T-cell (primary cell): ENCODE measurements at regions not wholly inside any gene's neighbourhood (a gene's known extent, or its start where the extent isn't known, plus 50 kb on each side); places are given as distances from the start of the nearest gene placed in this dataset.

Experiments used
- ATAC-seq, 4 experiments: fragments of 200-7000 bp in 3 of 4; fragments of 150-1000 bp in 1 of 4; cut with Tn5 transposase; replicated peaks in 1 of 4; 1 replicate in 3 of 4; 2 replicates in 1 of 4; pipeline ENCODE4 v1.10.0; 2021; ENCODE audit warnings: moderate library complexity in 3 of 4, mild to moderate bottlenecking in 2 of 4, moderate number of reproducible peaks in 1 of 4
- CTCF ChIA-PET, 2 donors: fragments of 300-600 bp; sonication (Branson Sonifier 250); formaldehyde crosslinking; loops; one replicate each; lab custom pipeline; 2022; ENCODE audit warnings: antibody characterized with exemption in 2 of 2; lab: Charles Lee
- POLR2A ChIA-PET, 2 donors: fragments of 300-600 bp; sonication (Branson Sonifier 250); formaldehyde crosslinking; loops; one replicate each; lab custom pipeline; 2022; ENCODE audit warnings: antibody characterized with exemption in 2 of 2; lab: Charles Lee
- DNase-seq, 35 experiments: peaks; one replicate each; pipeline versions ENCODE4 v3.0.0 to v3.0.0-alpha.2; 2013 to 2023
- H3K27ac ChIP-seq: one replicate; pipeline ENCODE4 v1.5.1; 2013; ENCODE audit warnings: low read length
- H3K27me3 ChIP-seq, 2 experiments: replicated peaks in 1 of 2; 1 replicate in 1 of 2; 2 replicates in 1 of 2; pipeline versions ENCODE4 v1.6.1 to v1.7.0; 2013; ENCODE audit warnings: low read length in 1 of 2, mixed read lengths in 1 of 2; ENCODE audit not compliant: control insufficient read depth in 2 of 2, insufficient read depth in 2 of 2; ENCODE audit errors: extremely low read depth in 1 of 2
- H3K36me3 ChIP-seq, 2 donors: 1 replicate in 1 of 2; 2 replicates in 1 of 2; pipeline versions ENCODE4 v1.6.1 to v1.7.0; 2013; ENCODE audit warnings: low read length in 1 of 2; ENCODE audit not compliant: control insufficient read depth in 2 of 2, insufficient read depth in 1 of 2; ENCODE audit errors: extremely low read depth in 1 of 2
- H3K4me1 ChIP-seq, 2 experiments: 1 replicate in 1 of 2; 2 replicates in 1 of 2; pipeline versions ENCODE4 v1.6.1 to v1.7.0; 2013; ENCODE audit warnings: low read length in 2 of 2, mixed read lengths in 1 of 2; ENCODE audit not compliant: insufficient read depth in 2 of 2, control insufficient read depth in 1 of 2; ENCODE audit errors: extremely low read depth in 1 of 2
- H3K4me3 ChIP-seq, 2 donors: 1 replicate in 1 of 2; 2 replicates in 1 of 2; pipeline versions ENCODE4 v1.5.1 to v1.7.0; 2013; ENCODE audit warnings: mild to moderate bottlenecking in 2 of 2, low read length in 1 of 2, moderate library complexity in 1 of 2; ENCODE audit not compliant: control insufficient read depth in 1 of 2; ENCODE audit errors: extremely low read depth in 1 of 2
- H3K9me3 ChIP-seq: 2 replicates; pipeline ENCODE4 v1.7.0; 2013
- H3K27ac Mint-ChIP-seq, 2 donors: one replicate each; pipeline ENCODE4 v1.8.0; 2020 to 2021; ENCODE audit warnings: mild to moderate bottlenecking in 2 of 2, mixed read lengths in 2 of 2
- H3K27me3 Mint-ChIP-seq, 2 donors: one replicate each; pipeline ENCODE4 v1.8.0; 2021 to 2022; ENCODE audit warnings: mixed read lengths in 2 of 2
- H3K36me3 Mint-ChIP-seq: one replicate; pipeline ENCODE4 v1.8.0; 2021; ENCODE audit warnings: mixed read lengths
- H3K4me1 Mint-ChIP-seq, 3 donors: one replicate each; pipeline ENCODE4 v1.8.0; 2020 to 2022; ENCODE audit warnings: mixed read lengths in 3 of 3, mild to moderate bottlenecking in 1 of 3
- H3K4me3 Mint-ChIP-seq, 3 donors: one replicate each; pipeline ENCODE4 v1.8.0; 2020 to 2022; ENCODE audit warnings: mild to moderate bottlenecking in 3 of 3, mixed read lengths in 3 of 3, moderate library complexity in 3 of 3
- H3K9me3 Mint-ChIP-seq, 3 donors: one replicate each; pipeline ENCODE4 v1.8.0; 2020 to 2022; ENCODE audit warnings: mixed read lengths in 3 of 3
- WGBS: methylation state at CpG from one replicate; pipeline ENCODE4 v1.1.5; 2013; ENCODE audit warnings: missing lambda C conversion rate; ENCODE audit not compliant: insufficient coverage; 5-methylcytosine and 5-hydroxymethylcytosine counted together

DNA sequence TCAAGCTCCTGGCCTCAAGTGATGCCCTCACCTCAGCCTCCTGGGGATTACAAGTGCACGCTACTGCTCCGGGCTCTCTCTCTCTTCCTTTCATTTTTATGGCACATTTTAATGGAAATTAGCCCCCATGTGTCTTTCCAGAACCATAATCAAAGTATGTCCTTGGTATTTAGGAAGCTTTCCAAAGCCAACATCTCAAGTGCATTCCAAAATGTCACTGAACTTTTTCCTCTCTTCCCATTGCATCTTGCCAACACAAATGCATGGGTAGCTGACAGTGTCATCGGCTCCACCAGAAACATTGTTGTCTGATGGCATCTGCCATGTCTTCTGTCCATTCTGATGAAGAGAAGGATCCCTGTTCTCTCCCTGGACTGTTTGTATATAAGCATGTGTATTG lies 90.5 kb upstream of the ANXA1 start:
- H3K36me3 Mint-ChIP-seq, result no peaks in the 10 kb centered on the region
- CTCF ChIA-PET, result no interaction called here
- no peaks in the 10 kb centered on the region for H3K4me1 Mint-ChIP-seq

DNA sequence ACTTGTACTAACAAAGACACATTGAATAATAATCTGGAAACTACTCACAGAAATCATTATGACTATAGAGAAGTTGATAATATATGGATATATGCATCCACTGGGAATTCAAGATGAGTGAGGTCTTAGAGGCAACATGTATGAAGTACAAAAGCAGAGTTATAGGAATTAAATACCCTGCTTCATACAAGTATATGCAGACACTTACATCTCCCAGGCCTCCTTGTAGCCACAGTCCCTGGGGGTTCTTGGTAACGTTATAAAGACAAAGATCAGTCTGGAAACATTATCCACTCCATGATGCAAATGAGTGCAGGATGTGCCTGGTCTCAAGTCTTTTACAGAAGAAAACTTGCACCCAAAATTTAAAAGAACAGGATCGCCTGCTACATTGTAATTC lies 92.4 kb upstream of the ANXA1 start:
- no peaks in the 10 kb centered on the region for H3K36me3 ChIP-seq
- ATAC-seq (no peak), DNase-seq (no peak)
- Mint-ChIP-seq H3K36me3 (no peaks in the 10 kb centered on the region), H3K27ac (no peak overlapping the region), H3K4me3 (no peak overlapping the region), H3K9me3 (no peaks in the 10 kb centered on the region), H3K4me1 (no peaks in the 10 kb centered on the region), H3K27me3 (peaks cover 3 to 8% of the 10 kb centered on the region in 2 donors)
- H3K27me3 ChIP-seq, result no peaks in the 10 kb centered on the region
- 83% methylated on average over 1 of the region's 2 CpGs for WGBS
- no peaks in the 10 kb centered on the region for H3K4me1 ChIP-seq
- no peaks in the 10 kb centered on the region for H3K9me3 ChIP-seq
- no peak overlapping the region for H3K4me3 ChIP-seq
- H3K27ac ChIP-seq, result no peak overlapping the region
- POLR2A ChIA-PET, result no interaction called here
- CTCF ChIA-PET, result no interaction called here

More for the DNA sequence above, 90.5 kb upstream of the ANXA1 start:
- no peak overlapping the region for H3K4me3 Mint-ChIP-seq
- H3K27ac Mint-ChIP-seq, result no peak overlapping the region
- H3K27me3 ChIP-seq, result no peaks in the 10 kb centered on the region
- ATAC-seq (no peak), DNase-seq (no peak)
- no peaks in the 10 kb centered on the region for H3K9me3 ChIP-seq
- H3K9me3 Mint-ChIP-seq, result no peaks in the 10 kb centered on the region
- no peak overlapping the region for H3K27ac ChIP-seq
- POLR2A ChIA-PET, result no interaction called here
- WGBS, result 77% methylated on average over 3 of the region's 3 CpGs
- no peak overlapping the region for H3K4me3 ChIP-seq
- H3K36me3 ChIP-seq, result no peaks in the 10 kb centered on the region
- no peaks in the 10 kb centered on the region for H3K4me1 ChIP-seq
- H3K27me3 Mint-ChIP-seq, result peaks cover 3 to 8% of the 10 kb centered on the region in 2 donors

DNA sequence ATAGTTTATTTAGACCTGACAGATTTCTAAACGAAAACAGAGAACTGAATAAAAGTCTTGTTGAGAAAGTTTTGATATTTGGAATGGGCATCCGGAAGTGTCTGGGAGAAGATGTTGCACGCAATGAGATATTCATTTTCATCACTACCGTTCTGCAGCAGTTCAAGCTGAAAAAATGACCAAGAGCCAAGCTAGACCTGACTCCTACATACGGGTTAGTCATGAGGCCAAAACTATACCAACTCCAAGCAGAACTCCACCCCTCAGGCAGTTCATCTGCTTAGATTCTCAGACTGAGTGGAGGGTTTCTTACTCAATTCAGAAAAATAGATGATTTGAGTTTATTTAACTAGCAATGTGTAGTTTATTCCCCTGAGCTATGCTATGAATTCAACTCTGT lies 95.4 kb upstream of the ANXA1 start:
- Histone ChIP-seq H3K4me1 (no peaks in the 10 kb centered on the region), H3K36me3 (no peaks in the 10 kb centered on the region), H3K9me3 (no peaks in the 10 kb centered on the region), H3K4me3 (no peak overlapping the region), H3K27me3 (no peaks in the 10 kb centered on the region), H3K27ac (no peak overlapping the region)
- ATAC-seq (no peak), DNase-seq (no peak)
- no peaks in the 10 kb centered on the region for H3K4me1 Mint-ChIP-seq
- H3K27ac Mint-ChIP-seq, result no peak overlapping the region
- H3K4me3 Mint-ChIP-seq, result no peak overlapping the region
- H3K36me3 Mint-ChIP-seq, result no peaks in the 10 kb centered on the region
- ChIA-PET CTCF (no interaction called here), POLR2A (no interaction called here)
- H3K9me3 Mint-ChIP-seq, result no peaks in the 10 kb centered on the region
- peaks cover 8 to 12% of the 10 kb centered on the region in 2 donors for H3K27me3 Mint-ChIP-seq
- WGBS, result 83% methylated on average over 1 of the region's 5 CpGs

DNA sequence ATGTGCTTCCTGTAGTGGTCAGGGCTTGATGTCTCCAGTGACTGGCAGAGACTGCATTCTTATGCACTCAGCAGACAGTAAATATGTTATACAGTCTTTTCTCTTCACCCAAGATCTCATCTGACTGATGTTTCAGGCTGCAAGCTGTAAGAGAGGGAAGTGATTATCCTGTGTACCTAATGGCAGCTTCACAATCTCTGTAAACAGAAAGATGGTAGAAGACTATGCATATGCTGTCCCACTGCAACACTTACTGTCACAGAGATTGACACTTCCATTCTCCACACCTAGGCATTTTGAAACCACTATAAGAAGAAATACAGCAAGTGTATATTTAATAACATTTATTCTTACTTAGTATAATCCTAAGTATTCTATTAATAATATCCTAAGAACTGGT lies 97.6 kb upstream of the ANXA1 start:
- no peak for ATAC-seq
- no peaks in the 10 kb centered on the region for H3K27me3 ChIP-seq
- H3K9me3 ChIP-seq, result no peaks in the 10 kb centered on the region
- H3K4me1 ChIP-seq, result no peaks in the 10 kb centered on the region
- Mint-ChIP-seq H3K36me3 (no peaks in the 10 kb centered on the region), H3K4me1 (no peaks in the 10 kb centered on the region), H3K9me3 (no peaks in the 10 kb centered on the region), H3K4me3 (no peak overlapping the region), H3K27me3 (peaks cover 11 to 12% of the 10 kb centered on the region in 2 donors), H3K27ac (no peak overlapping the region)
- H3K4me3 ChIP-seq, result no peak overlapping the region
- no peaks in the 10 kb centered on the region for H3K36me3 ChIP-seq
- H3K27ac ChIP-seq, result no peak overlapping the region
- ChIA-PET POLR2A (interaction anchor here in 1 of 2 donors (0.6 kb wide), 1 partner anchor 39 kb away, joined by 3 read pairs; no protein-coding TSS in a partner anchor), CTCF (no interaction called here)
- no peak for DNase-seq

DNA sequence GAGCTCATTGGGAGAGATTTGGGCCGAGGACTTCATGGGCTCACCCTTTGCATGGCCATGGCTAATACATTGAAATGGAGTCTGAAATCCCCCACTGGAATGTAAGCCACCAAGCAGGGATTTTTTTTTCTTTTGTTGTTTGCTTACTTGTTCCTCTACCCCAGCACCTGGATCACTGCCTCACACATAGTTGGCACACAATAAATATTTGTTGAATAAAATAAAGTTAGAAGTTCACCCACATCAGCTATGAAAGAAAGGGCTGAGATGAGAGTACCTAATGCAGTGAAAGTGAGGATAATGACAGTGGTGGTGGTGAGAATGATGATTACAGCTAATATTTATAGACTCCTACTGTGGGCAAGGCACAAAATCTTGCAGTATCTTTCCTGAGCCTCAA lies 98.1 kb upstream of the ANXA1 start:
- DNase-seq (no peak), ATAC-seq (no peak)
- H3K9me3 Mint-ChIP-seq, result no peaks in the 10 kb centered on the region
- no peaks in the 10 kb centered on the region for H3K27me3 ChIP-seq
- H3K36me3 Mint-ChIP-seq, result no peaks in the 10 kb centered on the region
- H3K4me1 Mint-ChIP-seq, result no peaks in the 10 kb centered on the region
- no peaks in the 10 kb centered on the region for H3K4me1 ChIP-seq
- H3K27me3 Mint-ChIP-seq, result peaks cover 11 to 13% of the 10 kb centered on the region in 2 donors
- WGBS, result no CpG with 5 or more reads among the region's 1 CpG
- no peaks in the 10 kb centered on the region for H3K36me3 ChIP-seq
- CTCF ChIA-PET, result no interaction called here
- H3K9me3 ChIP-seq, result no peaks in the 10 kb centered on the region
- POLR2A ChIA-PET, result no interaction called here
- no peak overlapping the region for H3K27ac ChIP-seq
- H3K4me3 Mint-ChIP-seq, result no peak overlapping the region
- no peak overlapping the region for H3K4me3 ChIP-seq
- H3K27ac Mint-ChIP-seq, result no peak overlapping the region

DNA sequence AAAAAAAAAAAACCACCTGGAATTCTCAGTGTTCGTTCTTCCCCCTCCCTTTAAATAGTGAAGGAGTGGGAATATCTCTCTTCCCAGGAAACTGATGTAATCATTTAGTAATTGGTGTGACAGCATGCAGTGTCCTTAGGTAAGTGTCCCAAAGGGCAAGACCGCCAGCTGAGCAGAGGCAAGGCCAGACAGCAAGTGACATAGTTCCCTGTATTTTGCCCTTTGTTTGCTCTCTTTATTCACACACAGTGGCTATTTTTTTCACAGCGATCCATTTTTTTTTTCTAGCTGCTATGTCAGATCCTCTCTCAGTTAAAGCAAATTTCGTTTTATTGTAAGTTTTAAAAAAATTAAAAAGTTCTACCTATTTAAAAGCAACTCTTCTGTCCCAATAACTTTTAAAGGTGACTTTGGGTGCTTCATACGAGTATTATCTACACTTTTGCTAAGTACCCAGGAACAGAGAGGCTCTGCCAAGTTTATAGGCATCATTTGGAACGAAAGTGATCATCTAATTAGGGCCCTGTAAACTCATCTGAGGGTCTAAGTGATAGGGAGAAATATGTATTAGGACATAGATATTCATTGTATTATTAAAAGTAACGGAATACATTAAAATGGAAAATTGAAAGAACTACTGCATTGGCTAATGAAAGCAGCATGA lies 98.2 kb upstream of the ALDH1A1 start:
- no peak overlapping the region for H3K27ac ChIP-seq
- DNase-seq, result no peak
- WGBS, result 100% methylated on average over 1 of the region's 7 CpGs
- no peaks in the 10 kb centered on the region for H3K9me3 ChIP-seq
- no peaks in the 10 kb centered on the region for H3K36me3 Mint-ChIP-seq
- ChIA-PET CTCF (interaction anchor here (0.5 to 0.7 kb wide), 3 partner anchors 23 to 1101 kb away, joined by 3 read pairs; no protein-coding TSS in a partner anchor), POLR2A (interaction anchor here (0.6 to 1.0 kb wide), 2 partner anchors 15 to 756 kb away, joined by 4 to 6 read pairs; no protein-coding TSS in a partner anchor)
- H3K9me3 Mint-ChIP-seq, result no peaks in the 10 kb centered on the region
- no peak overlapping the region for H3K27ac Mint-ChIP-seq
- H3K27me3 ChIP-seq, result no peaks in the 10 kb centered on the region
- H3K4me3 ChIP-seq, result no peak overlapping the region
- no peaks in the 10 kb centered on the region for H3K4me1 ChIP-seq
- H3K27me3 Mint-ChIP-seq, result peaks cover 6 to 13% of the 10 kb centered on the region in 2 donors
- H3K4me3 Mint-ChIP-seq, result no peak overlapping the region
- no peaks in the 10 kb centered on the region for H3K36me3 ChIP-seq
- no peaks in the 10 kb centered on the region for H3K4me1 Mint-ChIP-seq
- no peak for ATAC-seq
